Thyroid gland (tissue), 4 donors: ENCODE measurements at regions not wholly inside any gene's neighbourhood (a gene's known extent, or its start where the extent isn't known, plus 50 kb on each side); places are given as distances from the start of the nearest gene placed in this dataset.

Experiments used
- CTCF ChIP-seq, 6 experiments: fragments of 200-600 bp in 3 of 6; fragments of 450-650 bp in 3 of 6; sonication (generic) in 3 of 6; IDR thresholded peaks; one replicate each; pipeline ENCODE4 v1.5.1; 2016 to 2019; ENCODE audit warnings: antibody characterized with exemption in 6 of 6, mild to moderate bottlenecking in 2 of 6, inconsistent platforms in 1 of 6, moderate library complexity in 1 of 6
- POLR2A ChIP-seq, 2 donors: fragments of 450-650 bp; IDR thresholded peaks; one replicate each; pipeline ENCODE4 v1.6.1; 2017; ENCODE audit warnings: antibody characterized with exemption in 2 of 2, mild to moderate bottlenecking in 2 of 2, moderate library complexity in 1 of 2

GRCh38 chr1:10877894-10878293, 81.4 kb upstream of the CASZ1 start:
- TF ChIP-seq CTCF (IDR thresholded peaks at IDR 0.05), result no peak
- TF ChIP-seq POLR2A (IDR thresholded peaks at IDR 0.05), result no peak
